ENCODE measurements at regions not wholly inside any gene's neighbourhood (a gene's known extent, or its start where the extent isn't known, plus 50 kb on each side); places are given as distances from the start of the nearest gene placed in this dataset.

- H3K27me3 ChIP-seq (ENCODE audit: insufficient read depth, low read length, poor library complexity, severe bottlenecking): no peaks in the 10 kb centered on the region
- H3K4me3 ChIP-seq (ENCODE audit: low read length, poor library complexity, severe bottlenecking): no peak overlapping the region
- no peaks in the 10 kb centered on the region for H3K9me3 ChIP-seq (ENCODE audit: insufficient read depth, low read depth, low read length)
- H3K9ac ChIP-seq (ENCODE audit: low read depth, low read length, poor library complexity, severe bottlenecking): no peak overlapping the region
- H3K4me1 ChIP-seq (ENCODE audit: insufficient read depth, low read length, poor library complexity, severe bottlenecking): no peaks in the 10 kb centered on the region
- TF ChIP-seq CTCF (conservative IDR thresholded peaks at IDR 0.05; ENCODE audit: low read length) (no peak), EZH2phosphoT487 (IDR thresholded peaks at IDR 0.05; ENCODE audit: borderline replicate concordance) (no peak)
- no peaks in the 10 kb centered on the region for H4K20me1 ChIP-seq (ENCODE audit: insufficient read depth, low read length, poor library complexity, severe bottlenecking)
- no peak overlapping the region for H3K4me2 ChIP-seq (ENCODE audit: low read depth, low read length, poor library complexity, severe bottlenecking)
- no peaks in the 10 kb centered on the region for H3K9me2 ChIP-seq (replicated peaks; ENCODE audit: low read depth, low read length)
- H2AFZ ChIP-seq (ENCODE audit: low read length): no peak overlapping the region
- H3K36me3 ChIP-seq (ENCODE audit: insufficient read depth, low read length): no peaks in the 10 kb centered on the region
- H3F3A ChIP-seq (ENCODE audit: low read depth): no peaks in the 10 kb centered on the region
- H3K79me2 ChIP-seq (ENCODE audit: insufficient read depth, low read length): no peaks in the 10 kb centered on the region
Observed at GRCh38 chr10:84820596-84820995, 492.2 kb downstream of the CCSER2 start.

- no peaks in the 10 kb centered on the region for H3K79me2 ChIP-seq (ENCODE audit: insufficient read depth, low read length)
- H3K9ac ChIP-seq (ENCODE audit: low read depth, low read length, poor library complexity, severe bottlenecking): no peak overlapping the region
- no peaks in the 10 kb centered on the region for H3K4me1 ChIP-seq (ENCODE audit: insufficient read depth, low read length, poor library complexity, severe bottlenecking)
- no peak overlapping the region for H3K4me3 ChIP-seq (ENCODE audit: low read length, poor library complexity, severe bottlenecking)
- no peak overlapping the region for H3K4me2 ChIP-seq (ENCODE audit: low read depth, low read length, poor library complexity, severe bottlenecking)
- H3K36me3 ChIP-seq (ENCODE audit: insufficient read depth, low read length): no peaks in the 10 kb centered on the region
- H4K20me1 ChIP-seq (ENCODE audit: insufficient read depth, low read length, poor library complexity, severe bottlenecking): no peaks in the 10 kb centered on the region
- H3K9me2 ChIP-seq (replicated peaks; ENCODE audit: low read depth, low read length): no peaks in the 10 kb centered on the region
- no peaks in the 10 kb centered on the region for H3K27me3 ChIP-seq (ENCODE audit: insufficient read depth, low read length, poor library complexity, severe bottlenecking)
- no peak overlapping the region for H2AFZ ChIP-seq (ENCODE audit: low read length)
- H3F3A ChIP-seq (ENCODE audit: low read depth): no peaks in the 10 kb centered on the region
- TF ChIP-seq EZH2phosphoT487 (IDR thresholded peaks at IDR 0.05; ENCODE audit: borderline replicate concordance) (no peak), CTCF (conservative IDR thresholded peaks at IDR 0.05; ENCODE audit: low read length) (no peak)
- H3K9me3 ChIP-seq (ENCODE audit: insufficient read depth, low read depth, low read length): no peaks in the 10 kb centered on the region
Observed at GRCh38 chr10:84822931-84823630, 494.7 kb downstream of the CCSER2 start.

- Histone ChIP-seq H2AFZ (ENCODE audit: low read length) (no peak overlapping the region), H3F3A (ENCODE audit: low read depth) (no peaks in the 10 kb centered on the region), H3K4me1 (ENCODE audit: insufficient read depth, low read length, poor library complexity, severe bottlenecking) (no peaks in the 10 kb centered on the region), H3K4me2 (ENCODE audit: low read depth, low read length, poor library complexity, severe bottlenecking) (no peak overlapping the region), H3K27me3 (ENCODE audit: insufficient read depth, low read length, poor library complexity, severe bottlenecking) (no peaks in the 10 kb centered on the region), H3K9me2 (replicated peaks; ENCODE audit: low read depth, low read length) (no peaks in the 10 kb centered on the region), H3K79me2 (ENCODE audit: insufficient read depth, low read length) (no peaks in the 10 kb centered on the region), H3K9ac (ENCODE audit: low read depth, low read length, poor library complexity, severe bottlenecking) (no peak overlapping the region), H3K4me3 (ENCODE audit: low read length, poor library complexity, severe bottlenecking) (no peak overlapping the region), H3K9me3 (ENCODE audit: insufficient read depth, low read depth, low read length) (no peaks in the 10 kb centered on the region), H4K20me1 (ENCODE audit: insufficient read depth, low read length, poor library complexity, severe bottlenecking) (no peaks in the 10 kb centered on the region), H3K36me3 (ENCODE audit: insufficient read depth, low read length) (no peaks in the 10 kb centered on the region)
- no peak for TF ChIP-seq EZH2phosphoT487 (IDR thresholded peaks at IDR 0.05; ENCODE audit: borderline replicate concordance)
- TF ChIP-seq CTCF (conservative IDR thresholded peaks at IDR 0.05; ENCODE audit: low read length): no peak
Observed at GRCh38 chr10:84824525-84824924, 496.1 kb downstream of the CCSER2 start.

All from Loucy (cell line).